GM23338 (cell line): ENCODE measurements at regions not wholly inside any gene's neighbourhood (a gene's known extent, or its start where the extent isn't known, plus 50 kb on each side); places are given as distances from the start of the nearest gene placed in this dataset.

Experiments used
- ATAC-seq: fragments of 200-7000 bp; cut with Tn5 transposase; 3 replicates; pipeline ENCODE4 v1.9.1; 2020
- DNase-seq: peaks from one replicate; pipeline ENCODE4 v3.0.0-alpha.2; 2015; ENCODE audit warnings: low spot score
- H2AFZ ChIP-seq: fragments of 200-600 bp; sonication (generic); 2 replicates; pipeline ENCODE4 v1.8.0; 2016; ENCODE audit warnings: antibody characterized with exemption, mild to moderate bottlenecking, moderate library complexity
- H3F3A ChIP-seq: fragments of 200-600 bp; sonication (generic); replicated peaks from 2 replicates; pipeline ENCODE4 v1.8.0; 2017; ENCODE audit warnings: antibody characterized with exemption, mixed run types, low read depth
- H3K27ac ChIP-seq: fragments of 200-600 bp; sonication (generic); 2 replicates; pipeline ENCODE4 v1.6.1; 2016; ENCODE audit warnings: low read depth
- H3K27me3 ChIP-seq: fragments of 200-600 bp; sonication (generic); 2 replicates; pipeline ENCODE4 v1.8.0; 2016; ENCODE audit warnings: mild to moderate bottlenecking, mixed run types, moderate library complexity; ENCODE audit not compliant: insufficient read depth
- H3K36me3 ChIP-seq: fragments of 200-600 bp; sonication (generic); 2 replicates; pipeline ENCODE4 v1.8.0; 2016; ENCODE audit warnings: mild to moderate bottlenecking; ENCODE audit not compliant: insufficient read depth
- H3K4me1 ChIP-seq: fragments of 200-600 bp; sonication (generic); 2 replicates; pipeline ENCODE4 v1.8.0; 2016; ENCODE audit warnings: mild to moderate bottlenecking, moderate library complexity; ENCODE audit not compliant: insufficient read depth
- H3K4me2 ChIP-seq: fragments of 200-600 bp; sonication (generic); 2 replicates; pipeline ENCODE4 v1.7.1; 2017; ENCODE audit warnings: mixed run types
- H3K4me3 ChIP-seq: fragments of 200-600 bp; sonication (generic); 2 replicates; pipeline ENCODE4 v1.6.1; 2016; ENCODE audit warnings: mixed run types
- H3K79me2 ChIP-seq: fragments of 200-600 bp; sonication (generic); replicated peaks from 2 replicates; pipeline ENCODE4 v1.8.0; 2017; ENCODE audit warnings: mild to moderate bottlenecking; ENCODE audit not compliant: insufficient read depth
- H3K9me2 ChIP-seq: fragments of 200-600 bp; sonication (generic); 2 replicates; pipeline ENCODE4 v1.8.0; 2017; ENCODE audit not compliant: insufficient read depth
- H4K20me1 ChIP-seq: fragments of 200-600 bp; sonication (generic); replicated peaks from 2 replicates; pipeline ENCODE4 v1.8.0; 2017; ENCODE audit warnings: mild to moderate bottlenecking; ENCODE audit not compliant: insufficient read depth
- H3K27ac Mint-ChIP-seq: 2 replicates; pipeline ENCODE4 v1.8.0; 2020; ENCODE audit warnings: inconsistent platforms, mild to moderate bottlenecking, moderate library complexity, mixed read lengths
- H3K27me3 Mint-ChIP-seq: 3 replicates; pipeline ENCODE4 v1.8.0; 2022; ENCODE audit warnings: low read depth, mild to moderate bottlenecking, moderate library complexity, mixed read lengths, inconsistent platforms; ENCODE audit not compliant: insufficient read depth, poor library complexity
- H3K36me3 Mint-ChIP-seq: 3 replicates; pipeline ENCODE4 v1.8.0; 2021; ENCODE audit warnings: low read depth, mild to moderate bottlenecking, inconsistent platforms, moderate library complexity, mixed read lengths
- H3K4me1 Mint-ChIP-seq: 3 replicates; pipeline ENCODE4 v1.8.0; 2020; ENCODE audit warnings: mild to moderate bottlenecking, inconsistent platforms, mixed read lengths
- H3K4me3 Mint-ChIP-seq: 3 replicates; pipeline ENCODE4 v1.8.0; 2021; ENCODE audit warnings: moderate library complexity, mild to moderate bottlenecking, inconsistent platforms, mixed read lengths
- H3K9me3 Mint-ChIP-seq: 3 replicates; pipeline ENCODE4 v1.8.0; 2020; ENCODE audit warnings: moderate library complexity, mild to moderate bottlenecking, inconsistent platforms, mixed read lengths
- CREB1 ChIP-seq: fragments of 250-450 bp; sonication (Bioruptor Pico); IDR thresholded peaks from 2 replicates; pipeline ENCODE4 v1.5.0; 2020; ENCODE audit warnings: low read depth, mild to moderate bottlenecking, moderate library complexity
- EZH2 ChIP-seq: fragments of 200-600 bp; sonication (generic); IDR thresholded peaks from one replicate; pipeline ENCODE4 v1.8.0; 2017; ENCODE audit warnings: antibody characterized with exemption, mild to moderate bottlenecking, low read depth; ENCODE audit not compliant: unreplicated experiment
- EZH2phosphoT487 ChIP-seq: fragments of 200-600 bp; sonication (generic); IDR thresholded peaks from one replicate; pipeline ENCODE4 v1.8.1; 2018; ENCODE audit warnings: antibody characterized with exemption; ENCODE audit not compliant: unreplicated experiment
- JUNB ChIP-seq: IDR thresholded peaks from one replicate; pipeline ENCODE4 v1.6.1; 2016; ENCODE audit warnings: antibody characterized with exemption; ENCODE audit not compliant: unreplicated experiment
- POLR2AphosphoS5 ChIP-seq: IDR thresholded peaks from 2 replicates; pipeline ENCODE4 v1.6.1; 2016; ENCODE audit warnings: antibody characterized with exemption, low read depth
- STAT1 ChIP-seq: IDR thresholded peaks from one replicate; pipeline ENCODE4 v1.6.1; 2016; ENCODE audit warnings: antibody characterized with exemption; ENCODE audit not compliant: unreplicated experiment
- ZNF114 ChIP-seq: fragments of 250-450 bp; sonication (Bioruptor Pico); IDR thresholded peaks from 2 replicates; pipeline ENCODE4 v1.5.0; 2020; ENCODE audit warnings: mild to moderate bottlenecking, moderate library complexity
- TF ChIP-seq, protein P1 (sequence below): fragments of 250-450 bp; sonication (Bioruptor Pico); IDR thresholded peaks from 2 replicates; pipeline ENCODE4 v1.5.0; 2020; ENCODE audit warnings: mild to moderate bottlenecking, moderate library complexity
- TF ChIP-seq, protein P2 (sequence below), 2 experiments: fragments of 200-600 bp in 1 of 2; sonication (generic) in 1 of 2; conservative IDR thresholded peaks; 2 replicates each; pipeline versions ENCODE4 v1.5.1 to v1.6.1; 2016 to 2017; ENCODE audit warnings: antibody characterized with exemption in 2 of 2, low read depth in 2 of 2, mild to moderate bottlenecking in 2 of 2, moderate library complexity in 1 of 2

DNA sequence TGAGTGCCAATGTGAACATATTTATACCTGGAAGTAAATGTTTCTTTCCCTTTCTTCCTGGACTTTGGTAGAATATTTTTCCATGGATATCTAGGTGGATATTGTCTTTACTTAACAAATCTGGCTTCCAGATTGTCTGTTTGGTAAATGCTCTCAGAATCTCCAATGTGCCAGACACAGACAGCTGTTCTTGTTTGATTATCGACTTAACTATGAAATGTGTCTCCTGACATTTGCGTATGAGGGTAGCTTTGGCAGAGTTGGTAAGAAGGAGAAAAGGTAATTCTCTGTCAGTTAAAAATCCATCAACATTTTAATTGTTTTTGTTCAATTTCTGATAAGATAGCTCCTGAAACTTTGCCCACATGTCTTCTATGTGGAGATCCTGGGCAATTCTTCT, 196.4 kb upstream of the NUDT12 start (continued):
- TF ChIP-seq, protein P1, sequence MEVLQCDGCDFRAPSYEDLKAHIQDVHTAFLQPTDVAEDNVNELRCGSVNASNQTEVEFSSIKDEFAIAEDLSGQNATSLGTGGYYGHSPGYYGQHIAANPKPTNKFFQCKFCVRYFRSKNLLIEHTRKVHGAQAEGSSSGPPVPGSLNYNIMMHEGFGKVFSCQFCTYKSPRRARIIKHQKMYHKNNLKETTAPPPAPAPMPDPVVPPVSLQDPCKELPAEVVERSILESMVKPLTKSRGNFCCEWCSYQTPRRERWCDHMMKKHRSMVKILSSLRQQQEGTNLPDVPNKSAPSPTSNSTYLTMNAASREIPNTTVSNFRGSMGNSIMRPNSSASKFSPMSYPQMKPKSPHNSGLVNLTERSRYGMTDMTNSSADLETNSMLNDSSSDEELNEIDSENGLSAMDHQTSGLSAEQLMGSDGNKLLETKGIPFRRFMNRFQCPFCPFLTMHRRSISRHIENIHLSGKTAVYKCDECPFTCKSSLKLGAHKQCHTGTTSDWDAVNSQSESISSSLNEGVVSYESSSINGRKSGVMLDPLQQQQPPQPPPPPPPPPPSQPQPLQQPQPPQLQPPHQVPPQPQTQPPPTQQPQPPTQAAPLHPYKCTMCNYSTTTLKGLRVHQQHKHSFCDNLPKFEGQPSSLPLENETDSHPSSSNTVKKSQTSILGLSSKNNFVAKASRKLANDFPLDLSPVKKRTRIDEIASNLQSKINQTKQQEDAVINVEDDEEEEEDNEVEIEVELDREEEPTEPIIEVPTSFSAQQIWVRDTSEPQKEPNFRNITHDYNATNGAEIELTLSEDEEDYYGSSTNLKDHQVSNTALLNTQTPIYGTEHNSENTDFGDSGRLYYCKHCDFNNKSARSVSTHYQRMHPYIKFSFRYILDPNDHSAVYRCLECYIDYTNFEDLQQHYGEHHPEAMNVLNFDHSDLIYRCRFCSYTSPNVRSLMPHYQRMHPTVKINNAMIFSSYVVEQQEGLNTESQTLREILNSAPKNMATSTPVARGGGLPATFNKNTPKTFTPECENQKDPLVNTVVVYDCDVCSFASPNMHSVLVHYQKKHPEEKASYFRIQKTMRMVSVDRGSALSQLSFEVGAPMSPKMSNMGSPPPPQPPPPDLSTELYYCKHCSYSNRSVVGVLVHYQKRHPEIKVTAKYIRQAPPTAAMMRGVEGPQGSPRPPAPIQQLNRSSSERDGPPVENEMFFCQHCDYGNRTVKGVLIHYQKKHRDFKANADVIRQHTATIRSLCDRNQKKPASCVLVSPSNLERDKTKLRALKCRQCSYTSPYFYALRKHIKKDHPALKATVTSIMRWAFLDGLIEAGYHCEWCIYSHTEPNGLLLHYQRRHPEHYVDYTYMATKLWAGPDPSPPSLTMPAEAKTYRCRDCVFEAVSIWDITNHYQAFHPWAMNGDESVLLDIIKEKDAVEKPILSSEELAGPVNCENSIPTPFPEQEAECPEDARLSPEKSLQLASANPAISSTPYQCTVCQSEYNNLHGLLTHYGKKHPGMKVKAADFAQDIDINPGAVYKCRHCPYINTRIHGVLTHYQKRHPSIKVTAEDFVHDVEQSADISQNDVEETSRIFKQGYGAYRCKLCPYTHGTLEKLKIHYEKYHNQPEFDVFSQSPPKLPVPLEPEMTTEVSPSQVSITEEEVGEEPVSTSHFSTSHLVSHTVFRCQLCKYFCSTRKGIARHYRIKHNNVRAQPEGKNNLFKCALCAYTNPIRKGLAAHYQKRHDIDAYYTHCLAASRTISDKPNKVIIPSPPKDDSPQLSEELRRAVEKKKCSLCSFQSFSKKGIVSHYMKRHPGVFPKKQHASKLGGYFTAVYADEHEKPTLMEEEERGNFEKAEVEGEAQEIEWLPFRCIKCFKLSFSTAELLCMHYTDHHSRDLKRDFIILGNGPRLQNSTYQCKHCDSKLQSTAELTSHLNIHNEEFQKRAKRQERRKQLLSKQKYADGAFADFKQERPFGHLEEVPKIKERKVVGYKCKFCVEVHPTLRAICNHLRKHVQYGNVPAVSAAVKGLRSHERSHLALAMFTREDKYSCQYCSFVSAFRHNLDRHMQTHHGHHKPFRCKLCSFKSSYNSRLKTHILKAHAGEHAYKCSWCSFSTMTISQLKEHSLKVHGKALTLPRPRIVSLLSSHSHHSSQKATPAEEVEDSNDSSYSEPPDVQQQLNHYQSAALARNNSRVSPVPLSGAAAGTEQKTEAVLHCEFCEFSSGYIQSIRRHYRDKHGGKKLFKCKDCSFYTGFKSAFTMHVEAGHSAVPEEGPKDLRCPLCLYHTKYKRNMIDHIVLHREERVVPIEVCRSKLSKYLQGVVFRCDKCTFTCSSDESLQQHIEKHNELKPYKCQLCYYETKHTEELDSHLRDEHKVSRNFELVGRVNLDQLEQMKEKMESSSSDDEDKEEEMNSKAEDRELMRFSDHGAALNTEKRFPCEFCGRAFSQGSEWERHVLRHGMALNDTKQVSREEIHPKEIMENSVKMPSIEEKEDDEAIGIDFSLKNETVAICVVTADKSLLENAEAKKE = no peak
- TF ChIP-seq CREB1 (CRISPR knock-in tag) = no peak

DNA sequence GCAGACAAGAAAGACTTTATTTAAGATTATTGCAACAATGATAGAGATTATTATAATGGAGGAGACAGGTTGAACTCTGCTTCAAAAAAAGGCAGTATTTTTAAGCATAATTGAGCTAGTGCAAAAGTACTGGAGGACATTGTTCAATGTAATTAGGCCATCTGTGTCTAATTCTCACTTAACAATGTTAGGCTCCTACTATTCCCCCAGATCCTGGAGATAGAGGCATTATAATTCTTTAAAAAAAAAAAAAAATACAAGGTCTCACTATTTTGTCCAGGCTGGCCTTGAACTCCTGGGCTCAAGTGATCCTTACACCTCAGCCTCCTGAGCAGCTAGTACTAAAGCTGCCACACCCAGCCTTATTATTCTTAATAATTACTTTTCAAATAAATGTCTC, 193.4 kb upstream of the NUDT12 start:
- no peaks in the 10 kb centered on the region for H3K9me2 ChIP-seq
- no peaks in the 10 kb centered on the region for H3K4me1 ChIP-seq
- H2AFZ ChIP-seq = no peak overlapping the region
- no peaks in the 10 kb centered on the region for H3K36me3 ChIP-seq
- H3K4me2 ChIP-seq = no peak overlapping the region
- Mint-ChIP-seq H3K4me3 (no peak overlapping the region), H3K27me3 (no peaks in the 10 kb centered on the region), H3K36me3 (no peaks in the 10 kb centered on the region), H3K4me1 (no peaks in the 10 kb centered on the region), H3K27ac (no peak overlapping the region), H3K9me3 (no peaks in the 10 kb centered on the region)
- H3K27ac ChIP-seq = no peak overlapping the region
- no peaks in the 10 kb centered on the region for H3K79me2 ChIP-seq
- DNase-seq (no peak), ATAC-seq (no peak)
- H4K20me1 ChIP-seq = no peaks in the 10 kb centered on the region
- H3K27me3 ChIP-seq = no peaks in the 10 kb centered on the region
- H3F3A ChIP-seq = no peaks in the 10 kb centered on the region
- H3K4me3 ChIP-seq = no peak overlapping the region
- TF ChIP-seq, protein P1 = no peak
- TF ChIP-seq JUNB (no peak), EZH2phosphoT487 (no peak), STAT1 (no peak), ZNF114 (CRISPR knock-in tag) (no peak), POLR2AphosphoS5 (no peak), EZH2 (no peak)
- TF ChIP-seq, protein P2, sequence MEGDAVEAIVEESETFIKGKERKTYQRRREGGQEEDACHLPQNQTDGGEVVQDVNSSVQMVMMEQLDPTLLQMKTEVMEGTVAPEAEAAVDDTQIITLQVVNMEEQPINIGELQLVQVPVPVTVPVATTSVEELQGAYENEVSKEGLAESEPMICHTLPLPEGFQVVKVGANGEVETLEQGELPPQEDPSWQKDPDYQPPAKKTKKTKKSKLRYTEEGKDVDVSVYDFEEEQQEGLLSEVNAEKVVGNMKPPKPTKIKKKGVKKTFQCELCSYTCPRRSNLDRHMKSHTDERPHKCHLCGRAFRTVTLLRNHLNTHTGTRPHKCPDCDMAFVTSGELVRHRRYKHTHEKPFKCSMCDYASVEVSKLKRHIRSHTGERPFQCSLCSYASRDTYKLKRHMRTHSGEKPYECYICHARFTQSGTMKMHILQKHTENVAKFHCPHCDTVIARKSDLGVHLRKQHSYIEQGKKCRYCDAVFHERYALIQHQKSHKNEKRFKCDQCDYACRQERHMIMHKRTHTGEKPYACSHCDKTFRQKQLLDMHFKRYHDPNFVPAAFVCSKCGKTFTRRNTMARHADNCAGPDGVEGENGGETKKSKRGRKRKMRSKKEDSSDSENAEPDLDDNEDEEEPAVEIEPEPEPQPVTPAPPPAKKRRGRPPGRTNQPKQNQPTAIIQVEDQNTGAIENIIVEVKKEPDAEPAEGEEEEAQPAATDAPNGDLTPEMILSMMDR (conservative IDR thresholded peaks at IDR 0.05; ENCODE audit: low read depth in 2 of 2) = no peak
